ENCODE measurements at regions not wholly inside any gene's neighbourhood (a gene's known extent, or its start where the extent isn't known, plus 50 kb on each side); places are given as distances from the start of the nearest gene placed in this dataset.
"Not testable (repeated sequence)": the region's sequence is repeated elsewhere in the genome, so short reads cannot be mapped to it uniquely, and the experiment has no call there.

DNA sequence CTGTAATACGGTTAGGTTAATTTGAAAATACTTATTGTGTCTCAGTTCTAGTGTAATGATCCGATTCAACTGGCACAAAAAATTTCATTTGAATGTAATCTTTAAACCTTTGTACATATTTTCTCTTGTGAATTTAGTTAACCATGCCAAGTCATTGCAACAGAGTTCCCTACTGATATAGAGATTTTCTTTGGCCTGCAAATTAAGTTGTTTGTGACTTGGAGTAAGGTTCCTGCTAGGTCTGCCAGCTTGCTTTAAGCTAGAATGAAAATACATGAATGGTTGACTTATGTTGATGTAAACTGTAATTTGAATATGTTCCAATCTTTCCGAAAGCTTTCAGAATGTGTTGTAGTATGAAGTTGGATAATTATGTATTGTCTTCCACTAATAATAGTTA lies 1004.1 kb upstream of the EDIL3 start:
- FAIRE-seq, result no peak
- no peak for DNase-seq (ENCODE audit: low spot score)

DNA sequence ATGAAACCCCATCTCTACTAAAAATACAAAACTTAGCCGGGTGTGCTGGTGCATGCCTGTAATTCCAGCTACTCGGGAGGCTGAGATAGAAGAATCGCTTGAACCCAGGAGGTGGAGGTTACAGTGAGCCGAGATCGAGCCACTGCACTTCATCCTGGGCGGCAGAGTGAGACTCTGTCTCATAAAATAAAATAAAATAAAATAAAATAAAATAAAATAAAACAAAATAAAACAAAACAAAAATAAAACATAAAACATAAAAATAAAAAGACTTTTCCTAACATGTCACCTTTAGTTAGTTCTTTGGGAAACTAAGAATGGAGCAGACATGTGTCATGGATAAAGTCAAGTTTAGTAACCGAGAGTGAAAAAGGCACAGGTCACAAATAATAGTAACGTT lies 1007.6 kb upstream of the EDIL3 start:
- FAIRE-seq, result not testable (repeated sequence)

DNA sequence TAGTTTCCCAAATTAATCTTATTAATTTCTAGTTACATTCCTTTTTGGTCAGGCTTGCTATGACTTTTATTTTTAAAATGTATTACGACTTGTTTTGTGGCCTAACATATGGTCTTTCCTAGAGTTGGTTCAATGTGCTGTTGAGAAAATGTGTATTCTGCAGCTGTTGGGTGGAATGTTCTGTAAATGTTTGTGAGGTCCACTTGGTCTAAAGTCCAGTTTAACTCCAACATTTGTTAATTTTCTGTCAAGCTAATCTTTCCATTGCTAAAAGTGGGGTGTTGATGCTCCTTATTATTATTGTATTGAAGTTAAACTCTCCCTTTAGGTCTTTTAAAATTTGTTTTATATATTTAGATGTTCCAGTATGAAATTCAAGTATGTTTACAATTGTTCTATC lies 1010.8 kb upstream of the EDIL3 start:
- no peak for FAIRE-seq
- DNase-seq (ENCODE audit: low spot score), result no peak

More for the DNA sequence above, 1007.6 kb upstream of the EDIL3 start:
- not testable (repeated sequence) for DNase-seq (ENCODE audit: low spot score)

DNA sequence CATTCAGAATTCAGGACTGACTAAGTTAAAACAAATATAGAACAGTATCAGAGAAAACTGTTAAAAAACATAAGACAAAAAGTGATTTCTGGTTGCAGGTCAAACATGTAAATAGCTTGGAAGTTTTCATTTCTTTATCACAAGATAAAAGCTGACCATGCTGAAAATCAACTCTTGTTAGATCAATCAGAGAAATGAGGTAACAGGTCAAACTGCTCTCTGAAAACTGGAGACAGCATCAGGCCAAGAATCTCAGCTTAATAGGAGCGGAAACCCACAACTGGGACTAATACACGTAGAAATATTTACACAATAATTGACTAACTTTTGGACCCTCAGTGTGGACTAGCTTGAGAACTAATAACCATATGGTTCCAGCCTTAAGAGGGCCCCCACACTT lies 1012.8 kb upstream of the EDIL3 start:
- DNase-seq (ENCODE audit: low spot score) (no peak), FAIRE-seq (no peak)

- FAIRE-seq (no peak), DNase-seq (ENCODE audit: low spot score) (no peak)
Measured at GRCh38 chr5:85428426-85428934, 1043.8 kb upstream of the EDIL3 start.

- DNase-seq (ENCODE audit: low spot score); FAIRE-seq: not testable (repeated sequence)
Measured at GRCh38 chr5:85431726-85432125, 1047.0 kb upstream of the EDIL3 start.

DNA sequence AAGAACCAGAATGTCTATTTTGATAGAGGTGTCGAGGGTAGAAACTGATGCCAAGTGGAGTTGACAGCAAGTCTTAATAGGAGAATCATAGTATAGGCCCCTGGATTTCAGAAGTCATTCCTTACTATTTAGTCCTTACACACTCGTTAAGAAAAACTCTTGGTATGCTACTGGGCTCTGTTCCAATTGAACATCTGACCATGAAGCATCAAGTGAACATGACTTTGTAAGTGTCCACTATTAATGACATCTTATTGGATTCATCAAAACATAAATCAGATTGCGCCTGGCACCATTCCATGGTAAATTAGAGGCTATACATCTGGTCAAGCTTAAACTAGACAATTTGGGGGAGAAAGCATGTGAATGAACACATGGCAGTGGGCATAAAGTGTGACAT lies 1056.5 kb upstream of the EDIL3 start:
- FAIRE-seq (no peak), DNase-seq (ENCODE audit: low spot score) (no peak)

GRCh38 chr5:85441853-85442252 lies 1057.2 kb upstream of the EDIL3 start:
- DNase-seq (ENCODE audit: low spot score) (no peak), FAIRE-seq (no peak)

- DNase-seq (ENCODE audit: low spot score) (no peak), FAIRE-seq (no peak)
Measured at GRCh38 chr5:85452322-85453025, 1067.8 kb upstream of the EDIL3 start.

GRCh38 chr5:85453026-85453349 lies 1068.3 kb upstream of the EDIL3 start:
- peak; percentile 7 for DNase-seq (ENCODE audit: low spot score)
- no peak for FAIRE-seq

DNA sequence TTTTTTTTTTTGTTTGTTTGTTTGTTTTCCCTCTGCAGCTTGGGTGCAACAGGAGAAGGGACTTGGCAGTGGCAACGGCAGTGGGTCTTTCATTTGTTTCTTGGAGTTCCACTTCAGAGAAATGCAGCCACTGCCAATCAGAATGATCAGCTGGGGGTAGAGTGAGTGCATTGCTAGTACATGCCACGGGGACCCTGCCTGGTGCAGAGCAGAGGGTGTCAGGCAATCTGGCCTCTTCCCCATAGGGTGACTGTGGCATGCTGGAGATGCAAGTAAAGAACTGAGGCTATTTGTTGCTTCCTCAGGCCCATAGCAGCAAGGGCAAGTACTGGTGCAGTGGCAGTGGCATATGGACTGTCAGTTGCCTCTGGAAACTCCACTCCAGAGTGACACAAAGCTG lies 1073.6 kb upstream of the EDIL3 start:
- DNase-seq (ENCODE audit: low spot score), result no peak
- FAIRE-seq, result no peak

DNA sequence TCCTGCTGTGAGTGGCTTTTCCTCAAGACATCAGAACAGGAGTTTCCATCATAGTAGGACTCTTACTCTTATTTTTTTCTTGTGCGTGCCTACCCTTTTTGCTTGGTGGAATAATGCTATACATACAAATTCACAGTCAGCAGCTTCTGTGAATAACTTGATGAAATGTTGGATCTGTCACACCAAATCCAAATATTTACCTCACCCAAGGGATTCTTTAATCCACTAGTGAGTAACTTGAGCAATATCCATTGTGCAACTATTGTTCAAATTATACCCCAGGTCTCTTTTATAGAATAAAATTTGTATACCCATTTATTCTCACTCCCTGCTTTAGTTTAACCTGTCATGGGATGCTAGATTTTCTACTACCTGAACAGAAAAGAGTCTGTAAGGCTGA lies 1078.3 kb upstream of the EDIL3 start:
- FAIRE-seq (no peak), DNase-seq (ENCODE audit: low spot score) (no peak)

DNA sequence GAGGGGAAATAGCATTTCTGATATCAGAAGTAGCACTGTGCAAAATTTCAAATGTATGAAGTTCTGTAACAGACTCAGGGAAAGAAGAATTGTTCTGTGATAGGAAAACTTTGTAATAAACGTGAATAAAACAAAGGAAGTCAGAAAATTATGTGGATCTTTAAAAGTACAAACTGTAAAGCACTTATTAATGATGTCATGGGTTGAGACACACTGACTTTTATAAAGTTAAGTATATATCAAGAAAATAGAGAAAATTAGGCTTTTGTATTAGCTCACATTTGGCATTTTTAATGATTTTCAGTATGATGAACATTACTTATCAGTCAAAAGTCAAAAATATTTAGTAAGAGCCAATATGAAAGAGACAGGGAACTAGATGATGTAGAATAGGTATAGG lies 1081.7 kb upstream of the EDIL3 start:
- FAIRE-seq (no peak), DNase-seq (ENCODE audit: low spot score) (no peak)

DNA sequence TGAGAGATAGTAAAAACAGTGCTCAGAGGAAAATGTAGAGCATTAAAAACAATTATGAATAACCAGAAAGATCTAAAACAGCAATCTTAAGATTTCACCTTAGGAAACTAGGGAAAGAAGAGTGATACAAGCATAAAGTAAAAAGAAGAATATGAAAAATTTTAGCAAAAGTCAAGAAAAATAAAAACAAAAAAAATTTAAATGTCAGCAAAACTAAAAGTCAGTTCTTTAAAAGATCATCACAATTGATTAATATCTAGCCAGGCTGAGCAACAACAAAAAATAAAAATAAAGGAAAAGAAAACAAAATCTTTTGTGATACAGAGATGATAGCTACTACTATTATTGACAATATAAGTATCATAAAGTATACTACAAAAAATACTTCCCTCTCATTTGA lies 1088.1 kb upstream of the EDIL3 start:
- FAIRE-seq, result no peak
- DNase-seq (ENCODE audit: low spot score), result no peak

- not testable (repeated sequence) for DNase-seq (ENCODE audit: low spot score); FAIRE-seq
Measured at GRCh38 chr5:85475151-85475550, 1090.5 kb upstream of the EDIL3 start.

GRCh38 chr5:85476617-85477016 lies 1091.9 kb upstream of the EDIL3 start:
- FAIRE-seq (no peak), DNase-seq (ENCODE audit: low spot score) (no peak)

DNA sequence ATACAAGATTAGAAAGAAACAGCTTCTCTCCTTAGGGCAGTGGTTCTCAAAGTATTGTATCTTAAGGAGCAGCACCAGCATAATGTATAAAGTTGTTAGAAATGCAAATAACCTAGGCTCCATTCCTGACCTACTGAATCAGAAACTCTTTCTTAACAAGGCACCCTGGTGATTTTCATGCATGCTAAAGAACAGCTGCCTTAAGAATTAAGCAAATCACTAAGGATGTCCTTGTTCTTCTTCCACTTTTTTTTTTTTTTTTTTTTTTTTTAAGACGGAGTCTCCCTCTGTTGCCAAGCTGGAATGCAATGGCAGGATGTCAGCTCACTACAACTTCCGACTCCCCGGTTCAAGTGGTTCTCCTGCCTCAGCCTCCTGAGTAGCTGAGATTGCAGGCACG lies 1095.2 kb upstream of the EDIL3 start:
- no peak for FAIRE-seq

DNA sequence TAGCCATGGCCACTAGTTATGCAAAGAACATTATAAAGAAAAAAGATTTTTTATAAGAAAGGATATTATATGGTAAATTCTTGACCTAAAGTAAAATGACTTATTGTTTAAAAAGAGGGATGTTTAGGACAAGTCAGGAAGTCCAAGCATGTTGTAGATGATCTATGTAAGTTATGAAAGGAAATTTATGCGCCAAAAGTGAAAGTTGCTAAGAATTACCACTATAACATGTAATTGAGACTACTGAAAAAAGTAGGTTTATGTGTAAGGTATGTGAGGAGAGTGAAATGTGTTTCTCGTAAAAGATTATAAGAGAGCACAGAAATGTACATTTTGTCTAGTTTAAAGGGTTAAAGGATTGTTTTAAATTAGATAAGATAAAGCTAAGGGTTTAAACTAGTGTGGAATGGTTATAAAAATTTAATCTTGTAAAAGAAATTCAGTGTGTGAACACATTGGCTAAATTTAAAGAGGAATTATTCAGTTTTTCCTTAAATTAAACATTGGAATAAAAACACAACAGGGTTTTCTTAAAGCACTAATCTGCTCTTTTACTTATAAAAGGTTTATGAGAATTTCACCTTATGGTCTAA lies 1100.4 kb upstream of the EDIL3 start:
- DNase-seq (ENCODE audit: low spot score), result no peak
- FAIRE-seq, result no peak

More for the DNA sequence above, 1095.2 kb upstream of the EDIL3 start:
- no peak for DNase-seq (ENCODE audit: low spot score)

GRCh38 chr5:85488295-85488694 lies 1103.6 kb upstream of the EDIL3 start:
- DNase-seq (ENCODE audit: low spot score) (no peak), FAIRE-seq (no peak)

GRCh38 chr5:85500869-85501268 lies 1116.2 kb upstream of the EDIL3 start:
- FAIRE-seq, result no peak
- no peak for DNase-seq (ENCODE audit: low spot score)

- DNase-seq (ENCODE audit: low spot score), result no peak
- FAIRE-seq, result no peak
Measured at GRCh38 chr5:85512896-85513295, 1104.8 kb upstream of the COX7C start.

GRCh38 chr5:85515588-85515987 lies 1102.2 kb upstream of the COX7C start:
- no peak for FAIRE-seq
- no peak for DNase-seq (ENCODE audit: low spot score)

DNA sequence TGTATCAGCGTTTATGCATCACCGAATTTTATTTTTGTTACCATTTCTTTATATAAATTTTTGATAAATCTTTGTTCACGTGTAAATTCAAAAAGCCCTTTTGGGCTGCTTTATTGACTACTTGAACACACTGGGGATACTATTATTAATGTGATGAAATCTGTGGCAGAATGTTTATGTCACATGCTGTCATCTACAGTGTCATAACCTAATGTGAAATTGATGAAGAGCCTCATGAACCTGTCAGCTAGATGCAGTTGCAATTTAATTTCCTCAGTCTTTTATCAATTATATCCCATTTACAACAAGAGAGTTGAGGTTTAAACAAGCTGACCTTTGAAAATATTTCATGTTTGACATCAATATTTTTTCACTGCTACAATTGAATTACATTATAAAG lies 1100.4 kb upstream of the COX7C start:
- no peak for FAIRE-seq

More for the DNA sequence above, 1100.4 kb upstream of the COX7C start:
- DNase-seq (ENCODE audit: low spot score), result no peak
